ENCODE measurements at regions not wholly inside any gene's neighbourhood (a gene's known extent, or its start where the extent isn't known, plus 50 kb on each side); places are given as distances from the start of the nearest gene placed in this dataset.

DNA sequence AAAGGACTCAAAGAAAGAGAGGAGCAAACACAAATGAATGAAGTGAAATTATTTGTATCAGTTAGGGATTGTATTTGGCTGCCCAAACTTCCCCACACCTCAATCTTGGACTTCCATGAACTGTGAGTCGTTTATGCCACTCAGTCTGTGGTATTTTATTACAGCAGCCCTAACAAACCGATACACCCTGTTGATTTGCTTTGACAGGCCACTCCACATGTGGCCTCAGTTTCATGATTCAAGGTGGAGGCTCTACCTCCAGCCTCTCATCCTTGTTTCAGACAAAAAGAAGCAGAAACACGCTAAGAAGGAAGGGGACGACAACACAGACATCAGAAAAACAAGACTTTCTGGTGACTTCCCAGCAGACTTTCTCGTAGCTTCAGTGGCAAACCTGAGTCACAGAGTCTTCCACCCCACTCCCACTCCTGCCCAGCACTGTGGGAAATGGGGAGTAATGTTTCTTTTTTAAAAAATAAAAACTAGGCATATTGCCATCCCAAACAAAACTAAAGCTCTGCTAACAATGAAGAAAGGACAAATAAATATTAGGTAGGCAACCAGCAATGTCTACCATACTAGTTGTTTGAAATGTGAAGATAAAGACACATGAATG is 52.2 kb upstream of the ABCA1 start:
- H3K4me1 ChIP-seq (ENCODE audit: insufficient read depth, low read length, severe bottlenecking), result peaks cover 45% of the 10 kb centered on the region
- no peak overlapping the region for H3K4me2 ChIP-seq (ENCODE audit: low read length)
- no peaks in the 10 kb centered on the region for H3K79me2 ChIP-seq (ENCODE audit: insufficient read depth, low read length)
- H3K9me3 ChIP-seq (ENCODE audit: low read length), result no peaks in the 10 kb centered on the region
- H3K36me3 ChIP-seq (ENCODE audit: insufficient read depth, low read length), result no peaks in the 10 kb centered on the region
- TF ChIP-seq EZH2 (IDR thresholded peaks at IDR 0.05; ENCODE audit: borderline replicate concordance, low read length), result no peak
- TF ChIP-seq, protein P1, sequence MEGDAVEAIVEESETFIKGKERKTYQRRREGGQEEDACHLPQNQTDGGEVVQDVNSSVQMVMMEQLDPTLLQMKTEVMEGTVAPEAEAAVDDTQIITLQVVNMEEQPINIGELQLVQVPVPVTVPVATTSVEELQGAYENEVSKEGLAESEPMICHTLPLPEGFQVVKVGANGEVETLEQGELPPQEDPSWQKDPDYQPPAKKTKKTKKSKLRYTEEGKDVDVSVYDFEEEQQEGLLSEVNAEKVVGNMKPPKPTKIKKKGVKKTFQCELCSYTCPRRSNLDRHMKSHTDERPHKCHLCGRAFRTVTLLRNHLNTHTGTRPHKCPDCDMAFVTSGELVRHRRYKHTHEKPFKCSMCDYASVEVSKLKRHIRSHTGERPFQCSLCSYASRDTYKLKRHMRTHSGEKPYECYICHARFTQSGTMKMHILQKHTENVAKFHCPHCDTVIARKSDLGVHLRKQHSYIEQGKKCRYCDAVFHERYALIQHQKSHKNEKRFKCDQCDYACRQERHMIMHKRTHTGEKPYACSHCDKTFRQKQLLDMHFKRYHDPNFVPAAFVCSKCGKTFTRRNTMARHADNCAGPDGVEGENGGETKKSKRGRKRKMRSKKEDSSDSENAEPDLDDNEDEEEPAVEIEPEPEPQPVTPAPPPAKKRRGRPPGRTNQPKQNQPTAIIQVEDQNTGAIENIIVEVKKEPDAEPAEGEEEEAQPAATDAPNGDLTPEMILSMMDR (IDR thresholded peaks at IDR 0.05; ENCODE audit: low read length), result no peak
- H3K4me3 ChIP-seq (ENCODE audit: low read depth, low read length, poor library complexity, severe bottlenecking), result no peak overlapping the region
- no peaks in the 10 kb centered on the region for H3K9me2 ChIP-seq (ENCODE audit: low read depth, low read length)
- H3K27ac ChIP-seq (ENCODE audit: low read depth, low read length, poor library complexity, severe bottlenecking), result no peak overlapping the region
- H3F3A ChIP-seq (ENCODE audit: insufficient read depth, low read length), result no peaks in the 10 kb centered on the region
- no peak overlapping the region for H2AFZ ChIP-seq (ENCODE audit: low read length)
- no peaks in the 10 kb centered on the region for H4K20me1 ChIP-seq (ENCODE audit: insufficient read depth, low read length)
- H3K9ac ChIP-seq (ENCODE audit: low read length), result no peak overlapping the region
- H3K27me3 ChIP-seq (ENCODE audit: insufficient read depth, low read length), result no peaks in the 10 kb centered on the region

DNA sequence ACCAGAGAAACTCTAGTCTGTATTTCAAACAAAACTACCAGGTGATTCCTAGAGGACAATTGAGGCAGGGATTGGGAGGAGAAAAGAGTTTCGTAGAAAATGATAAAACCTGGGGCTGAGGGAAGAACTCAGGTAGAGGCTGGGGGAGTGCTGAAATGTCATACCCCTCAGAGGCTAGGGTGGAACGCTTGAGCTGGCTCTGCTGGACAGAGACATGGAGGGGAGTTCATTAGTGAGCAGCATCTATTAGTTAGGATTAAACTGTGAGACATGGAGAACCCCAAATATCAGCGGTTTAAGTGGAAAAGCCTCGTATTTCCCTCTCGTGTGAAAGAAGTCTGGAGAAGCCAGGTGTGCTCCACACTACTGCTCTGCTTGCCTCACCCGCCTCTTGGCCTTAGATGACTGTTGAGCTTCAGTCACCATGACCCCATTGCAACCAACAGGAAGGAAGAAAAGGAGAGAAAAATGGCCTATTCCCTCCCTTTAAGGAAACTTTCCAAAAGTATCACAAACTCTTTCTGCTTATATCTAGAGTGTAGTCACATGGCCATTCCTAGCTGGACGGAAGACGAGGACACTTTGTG is 53.7 kb upstream of the ABCA1 start:
- Histone ChIP-seq H3K27me3 (ENCODE audit: insufficient read depth, low read length) (no peaks in the 10 kb centered on the region), H3K4me3 (ENCODE audit: low read depth, low read length, poor library complexity, severe bottlenecking) (no peak overlapping the region), H3K27ac (ENCODE audit: low read depth, low read length, poor library complexity, severe bottlenecking) (peak overlapping the region; percentile 57), H4K20me1 (ENCODE audit: insufficient read depth, low read length) (no peaks in the 10 kb centered on the region), H3K79me2 (ENCODE audit: insufficient read depth, low read length) (no peaks in the 10 kb centered on the region), H2AFZ (ENCODE audit: low read length) (no peak overlapping the region), H3K9ac (ENCODE audit: low read length) (no peak overlapping the region), H3F3A (ENCODE audit: insufficient read depth, low read length) (no peaks in the 10 kb centered on the region), H3K36me3 (ENCODE audit: insufficient read depth, low read length) (no peaks in the 10 kb centered on the region), H3K9me3 (ENCODE audit: low read length) (no peaks in the 10 kb centered on the region), H3K9me2 (ENCODE audit: low read depth, low read length) (no peaks in the 10 kb centered on the region), H3K4me2 (ENCODE audit: low read length) (no peak overlapping the region), H3K4me1 (ENCODE audit: insufficient read depth, low read length, severe bottlenecking) (peaks cover 46% of the 10 kb centered on the region)
- no peak for TF ChIP-seq EZH2 (IDR thresholded peaks at IDR 0.05; ENCODE audit: borderline replicate concordance, low read length)
- TF ChIP-seq, protein P1 (IDR thresholded peaks at IDR 0.05; ENCODE audit: low read length), result no peak

DNA sequence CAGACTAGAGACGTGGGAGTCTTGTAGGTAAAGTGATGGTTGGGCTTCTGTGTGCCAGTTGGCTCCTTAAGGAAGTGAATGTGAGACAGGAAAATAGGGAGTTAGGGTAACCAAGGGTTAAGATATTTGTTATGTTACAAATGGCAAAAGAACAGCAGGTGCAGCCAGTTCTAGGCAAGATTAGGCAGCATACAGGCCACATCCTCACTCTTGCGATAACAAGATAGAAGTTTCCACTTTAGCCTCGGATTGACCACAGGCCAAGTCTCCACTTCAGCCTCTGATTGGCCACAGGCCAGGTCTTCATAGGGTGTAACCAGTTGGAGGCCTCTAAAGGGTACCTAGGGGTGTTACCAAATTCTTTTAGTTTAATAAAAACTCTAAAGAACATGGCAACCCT is 54.6 kb upstream of the ABCA1 start:
- Histone ChIP-seq H3K9ac (ENCODE audit: low read length) (no peak overlapping the region), H3K27ac (ENCODE audit: low read depth, low read length, poor library complexity, severe bottlenecking) (peak overlapping the region; percentile 57), H4K20me1 (ENCODE audit: insufficient read depth, low read length) (no peaks in the 10 kb centered on the region), H3F3A (ENCODE audit: insufficient read depth, low read length) (no peaks in the 10 kb centered on the region), H3K27me3 (ENCODE audit: insufficient read depth, low read length) (no peaks in the 10 kb centered on the region), H3K36me3 (ENCODE audit: insufficient read depth, low read length) (no peaks in the 10 kb centered on the region), H2AFZ (ENCODE audit: low read length) (no peak overlapping the region), H3K4me2 (ENCODE audit: low read length) (no peak overlapping the region), H3K4me1 (ENCODE audit: insufficient read depth, low read length, severe bottlenecking) (peaks cover 46% of the 10 kb centered on the region), H3K4me3 (ENCODE audit: low read depth, low read length, poor library complexity, severe bottlenecking) (no peak overlapping the region), H3K9me3 (ENCODE audit: low read length) (no peaks in the 10 kb centered on the region), H3K79me2 (ENCODE audit: insufficient read depth, low read length) (no peaks in the 10 kb centered on the region), H3K9me2 (ENCODE audit: low read depth, low read length) (no peaks in the 10 kb centered on the region)
- TF ChIP-seq, protein P1 (IDR thresholded peaks at IDR 0.05; ENCODE audit: low read length), result no peak
- no peak for TF ChIP-seq EZH2 (IDR thresholded peaks at IDR 0.05; ENCODE audit: borderline replicate concordance, low read length)
